ENCODE measurements at regions not wholly inside any gene's neighbourhood (a gene's known extent, or its start where the extent isn't known, plus 50 kb on each side); places are given as distances from the start of the nearest gene placed in this dataset.

- Histone ChIP-seq H3K27ac (no peak overlapping the region), H3K27me3 (no peaks in the 10 kb centered on the region), H3K9me3 (no peaks in the 10 kb centered on the region), H3K36me3 (no peaks in the 10 kb centered on the region), H3K4me1 (peaks cover 0 to 8% (median 0%) of the 10 kb centered on the region in 12 donors), H3K4me3 (no peak overlapping the region)
- intact Hi-C loops (cut with DNase I): loop anchor here in 3 of 10 donors (10.0 kb wide), 3 partner anchors 75 to 255 kb away; no protein-coding TSS in a partner anchor
- no peak for TF ChIP-seq POLR2A (IDR thresholded peaks at IDR 0.05)
- TF ChIP-seq, protein P1, sequence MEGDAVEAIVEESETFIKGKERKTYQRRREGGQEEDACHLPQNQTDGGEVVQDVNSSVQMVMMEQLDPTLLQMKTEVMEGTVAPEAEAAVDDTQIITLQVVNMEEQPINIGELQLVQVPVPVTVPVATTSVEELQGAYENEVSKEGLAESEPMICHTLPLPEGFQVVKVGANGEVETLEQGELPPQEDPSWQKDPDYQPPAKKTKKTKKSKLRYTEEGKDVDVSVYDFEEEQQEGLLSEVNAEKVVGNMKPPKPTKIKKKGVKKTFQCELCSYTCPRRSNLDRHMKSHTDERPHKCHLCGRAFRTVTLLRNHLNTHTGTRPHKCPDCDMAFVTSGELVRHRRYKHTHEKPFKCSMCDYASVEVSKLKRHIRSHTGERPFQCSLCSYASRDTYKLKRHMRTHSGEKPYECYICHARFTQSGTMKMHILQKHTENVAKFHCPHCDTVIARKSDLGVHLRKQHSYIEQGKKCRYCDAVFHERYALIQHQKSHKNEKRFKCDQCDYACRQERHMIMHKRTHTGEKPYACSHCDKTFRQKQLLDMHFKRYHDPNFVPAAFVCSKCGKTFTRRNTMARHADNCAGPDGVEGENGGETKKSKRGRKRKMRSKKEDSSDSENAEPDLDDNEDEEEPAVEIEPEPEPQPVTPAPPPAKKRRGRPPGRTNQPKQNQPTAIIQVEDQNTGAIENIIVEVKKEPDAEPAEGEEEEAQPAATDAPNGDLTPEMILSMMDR (IDR thresholded peaks at IDR 0.05): no peak
- no peak for DNase-seq
- no peak for ATAC-seq
- WGBS, 4 donors: 73 to 75% (median 73%) methylated on average over 4 of the region's 4 CpGs
These were observed 86.2 kb upstream of the SPATS2L start for GRCh38 chr2:200220251-200220650.

DNA sequence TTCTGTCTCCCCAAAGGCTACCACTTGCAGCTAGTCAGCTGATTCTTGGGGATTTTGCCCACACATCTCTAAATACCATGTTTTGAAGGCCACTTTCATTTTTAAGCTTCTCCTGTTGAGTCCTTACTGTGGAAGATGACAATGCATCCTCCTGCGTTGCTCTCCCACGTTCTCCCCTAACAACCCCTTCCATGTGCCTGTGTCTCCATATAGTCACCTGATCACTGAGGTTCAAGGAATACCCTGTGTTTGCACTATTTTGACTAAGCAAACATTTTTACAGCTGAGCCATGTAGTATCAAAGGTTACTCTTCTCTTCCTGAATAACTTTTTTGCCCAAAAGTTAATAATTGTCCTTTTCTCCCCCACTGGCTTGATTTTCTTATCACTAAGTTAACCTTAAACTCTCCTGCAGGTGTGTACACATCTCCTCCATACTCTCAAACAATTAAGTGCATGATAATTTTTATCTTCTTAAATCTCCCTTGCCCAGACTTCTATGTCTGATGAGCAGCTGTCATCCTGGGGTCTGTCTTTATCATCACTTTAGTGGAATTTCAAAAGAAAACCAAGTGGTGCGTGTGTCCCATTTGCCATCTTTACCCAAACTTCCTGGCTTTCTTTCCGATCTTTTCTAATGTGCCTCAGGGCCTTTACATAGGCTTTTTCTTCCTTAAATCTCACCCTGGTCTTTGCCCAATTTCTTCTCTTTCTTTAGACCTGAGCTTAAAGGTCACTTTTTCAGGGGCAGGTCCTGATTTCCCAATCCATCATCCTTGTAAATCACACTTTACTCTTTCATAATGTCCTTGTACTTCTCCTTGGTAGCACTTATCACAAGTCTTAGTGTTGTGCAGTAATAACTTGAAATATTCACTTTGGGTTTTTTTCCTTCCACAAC is 85.2 kb upstream of the SPATS2L start:
- Histone ChIP-seq H3K9me3 (no peaks in the 10 kb centered on the region), H3K4me3 (no peak overlapping the region), H3K4me1 (peaks cover 0 to 15% (median 4%) of the 10 kb centered on the region in 12 donors), H3K27me3 (no peaks in the 10 kb centered on the region), H3K27ac (no peak overlapping the region), H3K36me3 (no peaks in the 10 kb centered on the region)
- DNase-seq: no peak
- TF ChIP-seq POLR2A (IDR thresholded peaks at IDR 0.05): no peak
- TF ChIP-seq, protein P1 (IDR thresholded peaks at IDR 0.05): no peak
- intact Hi-C loops (cut with DNase I): loop anchor here in 3 of 10 donors (10.0 kb wide), 3 partner anchors 77 to 253 kb away; no protein-coding TSS in a partner anchor
- WGBS, 4 donors: 86 to 94% (median 89%) methylated on average over 4 of the region's 4 CpGs
- ATAC-seq: no peak

- ATAC-seq (no peak), DNase-seq (no peak)
- intact Hi-C loops (cut with DNase I): loop anchor here in 3 of 10 donors (10.0 kb wide), 3 partner anchors 78 to 252 kb away; no protein-coding TSS in a partner anchor
- 72 to 78% (median 75%) methylated on average over 7 of the region's 7 CpGs for WGBS, 4 donors
- Histone ChIP-seq H3K27ac (no peak overlapping the region), H3K9me3 (no peaks in the 10 kb centered on the region), H3K4me3 (no peak overlapping the region), H3K27me3 (no peaks in the 10 kb centered on the region), H3K4me1 (peaks cover 0 to 28% (median 10%) of the 10 kb centered on the region in 12 donors), H3K36me3 (no peaks in the 10 kb centered on the region)
- TF ChIP-seq POLR2A (IDR thresholded peaks at IDR 0.05): no peak
- TF ChIP-seq, protein P1 (IDR thresholded peaks at IDR 0.05): no peak
These were observed 83.7 kb upstream of the SPATS2L start for GRCh38 chr2:200222791-200223190.

DNA sequence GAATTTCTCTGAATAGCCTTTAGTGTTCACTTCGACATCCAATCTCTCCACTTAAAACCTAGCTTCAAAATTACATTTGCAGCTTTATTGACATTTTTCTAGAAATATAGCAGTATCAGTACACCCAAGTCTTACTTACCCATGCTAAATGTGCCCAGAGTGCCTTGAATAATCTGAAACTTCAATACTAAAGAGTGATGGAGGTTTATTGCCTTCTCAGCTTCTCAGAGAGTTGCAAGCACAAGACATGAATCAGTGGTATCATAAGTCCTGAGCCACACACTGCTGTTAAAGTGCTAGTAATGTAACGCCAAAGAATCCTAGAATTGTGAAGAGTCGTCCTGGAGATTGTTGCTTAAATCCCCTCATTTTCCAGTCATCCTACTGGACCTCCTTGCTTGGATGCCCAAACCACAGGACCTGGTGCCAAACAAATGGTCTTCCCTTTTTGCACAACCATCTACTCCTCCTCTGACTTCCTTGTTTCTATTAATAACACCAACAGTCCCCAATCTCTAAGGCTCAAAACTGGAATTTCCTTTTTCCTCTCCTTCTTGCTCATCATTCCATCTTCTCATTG is 83.2 kb upstream of the SPATS2L start:
- Histone ChIP-seq H3K9me3 (no peaks in the 10 kb centered on the region), H3K4me1 (peaks cover 0 to 28% (median 10%) of the 10 kb centered on the region in 12 donors), H3K4me3 (no peak overlapping the region), H3K36me3 (no peaks in the 10 kb centered on the region), H3K27me3 (no peaks in the 10 kb centered on the region), H3K27ac (no peak overlapping the region)
- ATAC-seq (no peak), DNase-seq (no peak)
- TF ChIP-seq POLR2A (IDR thresholded peaks at IDR 0.05): no peak
- TF ChIP-seq, protein P1 (IDR thresholded peaks at IDR 0.05): no peak
- intact Hi-C loops (cut with DNase I): loop anchor here in 3 of 10 donors (10.0 kb wide), 3 partner anchors 78 to 252 kb away; no protein-coding TSS in a partner anchor
- 83 to 86% (median 85%) methylated on average over 3 of the region's 3 CpGs for WGBS, 4 donors
